ENCODE measurements at regions not wholly inside any gene's neighbourhood (a gene's known extent, or its start where the extent isn't known, plus 50 kb on each side); places are given as distances from the start of the nearest gene placed in this dataset.
"Not testable (repeated sequence)": the region's sequence is repeated elsewhere in the genome, so short reads cannot be mapped to it uniquely, and the experiment has no call there.

- no peak for FAIRE-seq
These were observed 891.8 kb upstream of the NDST4 start for GRCh38 chr4:116005037-116005805.

GRCh38 chr4:116001291-116001690 is 887.9 kb upstream of the NDST4 start:
- no peak for FAIRE-seq

GRCh38 chr4:115986573-115986972 is 873.2 kb upstream of the NDST4 start:
- FAIRE-seq, result no peak

- not testable (repeated sequence) for FAIRE-seq
These were observed 862.1 kb upstream of the NDST4 start for GRCh38 chr4:115975421-115976001.

- no peak for FAIRE-seq
These were observed 860.3 kb upstream of the NDST4 start for GRCh38 chr4:115973768-115974167.

GRCh38 chr4:115972967-115973366 is 859.5 kb upstream of the NDST4 start:
- FAIRE-seq, result no peak

- FAIRE-seq, result no peak
These were observed 857.4 kb upstream of the NDST4 start for GRCh38 chr4:115970859-115971258.

- FAIRE-seq, result peak; percentile 8
These were observed 856.3 kb upstream of the NDST4 start for GRCh38 chr4:115969756-115970155.

GRCh38 chr4:115965588-115965987 is 852.2 kb upstream of the NDST4 start:
- peak; percentile 39 for FAIRE-seq

GRCh38 chr4:115956054-115956796 is 842.8 kb upstream of the NDST4 start:
- not testable (repeated sequence) for FAIRE-seq

- FAIRE-seq, result no peak
These were observed 837.4 kb upstream of the NDST4 start for GRCh38 chr4:115950806-115951205.

- not testable (repeated sequence) for FAIRE-seq
These were observed 836.7 kb upstream of the NDST4 start for GRCh38 chr4:115949974-115950743.

- FAIRE-seq, result no peak
These were observed 831.6 kb upstream of the NDST4 start for GRCh38 chr4:115945026-115945425.

GRCh38 chr4:115944146-115944905 is 830.9 kb upstream of the NDST4 start:
- FAIRE-seq, result no peak

GRCh38 chr4:115938764-115939443 is 825.5 kb upstream of the NDST4 start:
- no peak for FAIRE-seq

GRCh38 chr4:115929373-115929772 is 816.0 kb upstream of the NDST4 start:
- FAIRE-seq, result no peak

- no peak for FAIRE-seq
These were observed 814.0 kb upstream of the NDST4 start for GRCh38 chr4:115927382-115927781.

- FAIRE-seq, result no peak
These were observed 809.7 kb upstream of the NDST4 start for GRCh38 chr4:115923152-115923551.

GRCh38 chr4:115920637-115921036 is 807.2 kb upstream of the NDST4 start:
- no peak for FAIRE-seq

- FAIRE-seq, result no peak
These were observed 804.7 kb upstream of the NDST4 start for GRCh38 chr4:115918149-115918548.

- no peak for FAIRE-seq
These were observed 793.0 kb upstream of the NDST4 start for GRCh38 chr4:115906428-115906827.

- FAIRE-seq, result no peak
These were observed 770.4 kb upstream of the NDST4 start for GRCh38 chr4:115883847-115884246.

Data from G401.6 (cell line).